Fibroblast of villous mesenchyme (primary cell): ENCODE measurements at regions not wholly inside any gene's neighbourhood (a gene's known extent, or its start where the extent isn't known, plus 50 kb on each side); places are given as distances from the start of the nearest gene placed in this dataset.

ENCODE experiments used
- DNase-seq: peaks from one replicate; pipeline ENCODE4 v3.0.0-alpha.2; 2010; ENCODE audit warnings: low read depth
- H3K4me3 ChIP-seq: 2 replicates; pipeline ENCODE4 v1.5.1; 2011; ENCODE audit warnings: low read depth, mild to moderate bottlenecking, low read length
- TF ChIP-seq, protein P1 (sequence below): IDR thresholded peaks from 2 replicates; pipeline ENCODE4 v1.5.1; 2012; ENCODE audit warnings: low read depth, mild to moderate bottlenecking, low read length; ENCODE audit not compliant: insufficient read depth

DNA sequence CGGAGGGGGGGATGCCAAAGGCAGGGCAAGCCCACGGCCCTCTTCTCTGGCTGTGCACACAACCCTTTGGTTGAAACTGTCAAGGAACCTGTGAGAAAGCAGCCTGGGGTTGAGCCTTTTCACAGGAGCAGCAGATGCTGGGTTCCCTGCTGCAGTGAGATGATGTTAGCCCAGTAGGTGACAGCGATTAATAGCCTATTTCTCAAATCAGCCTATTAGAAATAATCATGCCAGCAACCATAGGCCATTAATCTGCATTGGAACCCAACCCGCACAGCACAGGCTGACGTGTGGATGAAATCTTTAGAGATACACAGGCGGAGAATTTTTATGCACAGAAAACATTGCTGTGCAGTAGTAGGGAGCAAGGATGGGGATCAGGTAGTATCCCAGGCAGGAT lies 637.5 kb downstream of the AJAP1 start:
- no peak overlapping the region for H3K4me3 ChIP-seq
- DNase-seq = no peak
- TF ChIP-seq, protein P1, sequence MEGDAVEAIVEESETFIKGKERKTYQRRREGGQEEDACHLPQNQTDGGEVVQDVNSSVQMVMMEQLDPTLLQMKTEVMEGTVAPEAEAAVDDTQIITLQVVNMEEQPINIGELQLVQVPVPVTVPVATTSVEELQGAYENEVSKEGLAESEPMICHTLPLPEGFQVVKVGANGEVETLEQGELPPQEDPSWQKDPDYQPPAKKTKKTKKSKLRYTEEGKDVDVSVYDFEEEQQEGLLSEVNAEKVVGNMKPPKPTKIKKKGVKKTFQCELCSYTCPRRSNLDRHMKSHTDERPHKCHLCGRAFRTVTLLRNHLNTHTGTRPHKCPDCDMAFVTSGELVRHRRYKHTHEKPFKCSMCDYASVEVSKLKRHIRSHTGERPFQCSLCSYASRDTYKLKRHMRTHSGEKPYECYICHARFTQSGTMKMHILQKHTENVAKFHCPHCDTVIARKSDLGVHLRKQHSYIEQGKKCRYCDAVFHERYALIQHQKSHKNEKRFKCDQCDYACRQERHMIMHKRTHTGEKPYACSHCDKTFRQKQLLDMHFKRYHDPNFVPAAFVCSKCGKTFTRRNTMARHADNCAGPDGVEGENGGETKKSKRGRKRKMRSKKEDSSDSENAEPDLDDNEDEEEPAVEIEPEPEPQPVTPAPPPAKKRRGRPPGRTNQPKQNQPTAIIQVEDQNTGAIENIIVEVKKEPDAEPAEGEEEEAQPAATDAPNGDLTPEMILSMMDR = no peak

DNA sequence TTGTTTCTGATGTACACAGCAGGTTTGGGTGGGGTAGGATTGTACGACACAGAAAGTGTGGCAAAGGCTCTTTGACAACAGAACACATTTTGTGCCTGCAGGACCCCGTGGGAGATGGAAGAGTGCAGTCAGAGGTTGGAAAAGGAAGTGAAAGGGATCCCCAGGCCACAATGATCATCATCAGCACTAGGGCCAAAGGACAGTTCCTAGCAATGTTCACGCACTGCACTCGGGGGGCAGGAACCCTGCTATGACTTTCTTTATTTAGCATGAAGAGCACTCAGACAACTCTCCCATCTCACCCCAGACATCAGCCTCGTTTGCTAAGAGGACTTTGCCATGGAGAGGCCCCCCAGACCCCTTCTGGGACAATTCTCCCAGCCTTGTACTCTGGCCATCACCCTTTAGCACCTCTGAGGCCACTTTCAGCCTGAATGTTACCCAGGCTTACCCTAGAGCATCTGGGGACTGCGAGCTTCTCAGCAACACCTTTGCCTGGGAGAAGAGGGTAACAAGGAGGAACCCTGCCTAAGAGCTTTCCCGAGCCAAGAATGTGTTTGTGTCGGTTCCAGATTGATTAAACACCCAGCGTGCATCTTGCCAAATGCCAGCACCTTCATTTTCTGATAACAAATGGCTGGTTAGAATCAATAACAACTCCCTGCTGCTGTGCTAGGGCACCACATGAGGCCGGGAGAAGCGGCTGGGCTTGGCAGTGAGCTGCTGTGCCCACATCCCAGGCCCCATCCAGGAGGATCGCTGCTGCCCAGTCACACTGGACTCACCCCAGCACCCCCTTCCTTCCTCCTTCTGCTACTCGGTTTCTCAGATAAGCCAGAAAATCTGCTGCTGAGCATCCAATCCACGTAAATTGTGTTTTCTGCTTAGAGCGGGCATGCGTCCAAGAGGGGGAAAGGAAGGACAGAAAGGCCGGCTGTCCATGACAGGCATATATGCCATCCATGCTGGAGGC lies 633.1 kb downstream of the AJAP1 start:
- TF ChIP-seq, protein P1 = no peak
- DNase-seq = no peak
- H3K4me3 ChIP-seq = no peak overlapping the region

- DNase-seq = no peak
- TF ChIP-seq, protein P1 = no peak
- H3K4me3 ChIP-seq = no peak overlapping the region
Observed at GRCh38 chr1:5286244-5286643, 631.8 kb downstream of the AJAP1 start.

DNA sequence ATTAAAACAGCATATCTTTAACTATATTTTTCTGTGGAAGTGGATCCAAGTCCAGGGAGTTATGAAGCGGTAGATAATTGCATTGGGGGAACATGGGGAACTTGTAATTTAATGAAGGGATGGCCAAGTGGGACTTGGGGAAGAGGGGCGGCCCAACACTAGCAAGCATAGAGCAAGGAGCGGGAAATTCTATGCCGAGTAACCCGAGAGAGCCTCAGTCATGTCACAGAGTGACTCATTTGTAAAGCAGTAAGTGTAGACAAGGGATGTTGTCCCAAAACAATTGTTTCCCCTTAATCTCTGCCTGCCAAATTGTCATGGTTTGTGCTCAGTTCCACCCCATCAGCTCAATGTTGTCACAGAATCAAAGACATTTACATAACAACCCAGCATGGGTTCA lies 620.1 kb downstream of the AJAP1 start:
- DNase-seq = no peak
- TF ChIP-seq, protein P1 = no peak
- no peak overlapping the region for H3K4me3 ChIP-seq

GRCh38 chr1:5273280-5274003 lies 619.0 kb downstream of the AJAP1 start:
- DNase-seq = no peak
- TF ChIP-seq, protein P1 = no peak
- no peak overlapping the region for H3K4me3 ChIP-seq

- TF ChIP-seq, protein P1 = no peak
- H3K4me3 ChIP-seq = no peak overlapping the region
- DNase-seq = no peak
Observed at GRCh38 chr1:5272325-5272724, 617.9 kb downstream of the AJAP1 start.
